ENCODE measurements at regions not wholly inside any gene's neighbourhood (a gene's known extent, or its start where the extent isn't known, plus 50 kb on each side); places are given as distances from the start of the nearest gene placed in this dataset.

- no peak for TF ChIP-seq POLR2A (IDR thresholded peaks at IDR 0.05; ENCODE audit: low read length)
- TF ChIP-seq GATA1 (IDR thresholded peaks at IDR 0.05; ENCODE audit: low read depth, low read length): no peak
Observed at GRCh38 chr5:110195288-110195687, 505.6 kb downstream of the MAN2A1 start.
